HG03039 (cell line): ENCODE measurements at regions not wholly inside any gene's neighbourhood (a gene's known extent, or its start where the extent isn't known, plus 50 kb on each side); places are given as distances from the start of the nearest gene placed in this dataset.
"Not testable (repeated sequence)": the region's sequence is repeated elsewhere in the genome, so short reads cannot be mapped to it uniquely, and the experiment has no call there.

ENCODE experiments used
- ATAC-seq: cut with Tn5 transposase; IDR thresholded peaks from one replicate; pipeline ENCODE4 v1.9.1; 2021; ENCODE audit warnings: mild to moderate bottlenecking, moderate library complexity; ENCODE audit not compliant: unreplicated experiment

GRCh38 chr12:54799966-54800365, 54.4 kb upstream of the MUCL1 start:
- ATAC-seq = not testable (repeated sequence)

GRCh38 chr12:54798651-54799050, 55.7 kb upstream of the MUCL1 start:
- ATAC-seq = no peak

GRCh38 chr12:54796991-54797390, 57.3 kb upstream of the MUCL1 start:
- ATAC-seq = no peak

GRCh38 chr12:54795644-54796043, 58.7 kb upstream of the MUCL1 start:
- ATAC-seq = no peak

- no peak for ATAC-seq
These were observed 68.2 kb upstream of the MUCL1 start for GRCh38 chr12:54786081-54786480.

GRCh38 chr12:54784115-54784514, 70.2 kb upstream of the MUCL1 start:
- no peak for ATAC-seq

GRCh38 chr12:54777031-54777430, 77.3 kb upstream of the MUCL1 start:
- ATAC-seq = not testable (repeated sequence)

GRCh38 chr12:54773593-54773992, 80.7 kb upstream of the MUCL1 start:
- ATAC-seq = no peak

- ATAC-seq = no peak
These were observed 88.7 kb upstream of the MUCL1 start for GRCh38 chr12:54765652-54766051.

- ATAC-seq = no peak
These were observed 91.9 kb upstream of the MUCL1 start for GRCh38 chr12:54762390-54762789.

- ATAC-seq = no peak
These were observed 94.6 kb upstream of the MUCL1 start for GRCh38 chr12:54759751-54760150.

GRCh38 chr12:54751493-54751892, 102.8 kb upstream of the MUCL1 start:
- ATAC-seq = no peak

- ATAC-seq = peak; percentile 61
These were observed 101.1 kb upstream of the DCD start for GRCh38 chr12:54749191-54749818.

- ATAC-seq = no peak
These were observed 96.4 kb upstream of the DCD start for GRCh38 chr12:54744590-54744989.

GRCh38 chr12:54740882-54741281, 92.7 kb upstream of the DCD start:
- no peak for ATAC-seq

- ATAC-seq = no peak
These were observed 88.4 kb upstream of the DCD start for GRCh38 chr12:54736549-54736948.

- no peak for ATAC-seq
These were observed 86.2 kb upstream of the DCD start for GRCh38 chr12:54734196-54734950.

GRCh38 chr12:54725233-54725843, 77.2 kb upstream of the DCD start:
- ATAC-seq = no peak

GRCh38 chr12:54723379-54724256, 75.5 kb upstream of the DCD start:
- ATAC-seq = no peak

GRCh38 chr12:54721312-54721711, 73.1 kb upstream of the DCD start:
- no peak for ATAC-seq

GRCh38 chr12:54719691-54720090, 71.5 kb upstream of the DCD start:
- ATAC-seq = no peak
